HS-27A (cell line): ENCODE measurements at regions not wholly inside any gene's neighbourhood (a gene's known extent, or its start where the extent isn't known, plus 50 kb on each side); places are given as distances from the start of the nearest gene placed in this dataset.

Source experiments
- DNase-seq: peaks from one replicate; pipeline ENCODE4 v3.0.0-alpha.2; 2012; ENCODE audit warnings: low read depth, missing footprints

GRCh38 chr2:144886862-144887261 lies 366.9 kb upstream of the ZEB2 start:
- no peak for DNase-seq

- no peak for DNase-seq
These were observed 358.0 kb upstream of the ZEB2 start for GRCh38 chr2:144877893-144878292.

GRCh38 chr2:144876013-144876412 lies 356.1 kb upstream of the ZEB2 start:
- DNase-seq = no peak

- no peak for DNase-seq
These were observed 355.5 kb upstream of the ZEB2 start for GRCh38 chr2:144875290-144875969.

GRCh38 chr2:144865670-144866069 lies 345.8 kb upstream of the ZEB2 start:
- no peak for DNase-seq

GRCh38 chr2:144859716-144860115 lies 339.8 kb upstream of the ZEB2 start:
- no peak for DNase-seq

- DNase-seq = no peak
These were observed 338.3 kb upstream of the ZEB2 start for GRCh38 chr2:144858211-144858610.

- DNase-seq = no peak
These were observed 334.7 kb upstream of the ZEB2 start for GRCh38 chr2:144854596-144854995.

GRCh38 chr2:144849612-144850011 lies 329.7 kb upstream of the ZEB2 start:
- DNase-seq = no peak

- DNase-seq = no peak
These were observed 328.5 kb upstream of the ZEB2 start for GRCh38 chr2:144848423-144848822.

GRCh38 chr2:144847347-144848080 lies 327.6 kb upstream of the ZEB2 start:
- DNase-seq = no peak

- DNase-seq = peak; percentile 4
These were observed 316.9 kb upstream of the ZEB2 start for GRCh38 chr2:144836635-144837350.

- peak; percentile 3 for DNase-seq
These were observed 315.9 kb upstream of the ZEB2 start for GRCh38 chr2:144835634-144836350.

GRCh38 chr2:144834998-144835633 lies 315.2 kb upstream of the ZEB2 start:
- DNase-seq = no peak

- DNase-seq = no peak
These were observed 314.4 kb upstream of the ZEB2 start for GRCh38 chr2:144834363-144834762.

- no peak for DNase-seq
These were observed 313.2 kb upstream of the ZEB2 start for GRCh38 chr2:144833075-144833637.

GRCh38 chr2:144832048-144832447 lies 312.1 kb upstream of the ZEB2 start:
- no peak for DNase-seq

GRCh38 chr2:144830543-144830942 lies 310.6 kb upstream of the ZEB2 start:
- DNase-seq = peak; percentile 30

GRCh38 chr2:144827404-144827803 lies 307.5 kb upstream of the ZEB2 start:
- DNase-seq = no peak

- DNase-seq = no peak
These were observed 306.2 kb upstream of the ZEB2 start for GRCh38 chr2:144826105-144826504.

GRCh38 chr2:144825331-144826020 lies 305.6 kb upstream of the ZEB2 start:
- no peak for DNase-seq
